Esophagus (tissue), 2 donors: ENCODE measurements at regions not wholly inside any gene's neighbourhood (a gene's known extent, or its start where the extent isn't known, plus 50 kb on each side); places are given as distances from the start of the nearest gene placed in this dataset.
"Not testable (repeated sequence)": the region's sequence is repeated elsewhere in the genome, so short reads cannot be mapped to it uniquely, and the experiment has no call there.

Experiments used
- H3K27ac ChIP-seq, 2 donors: one replicate each; pipeline ENCODE4 v1.5.1; 2013; ENCODE audit warnings: low read depth in 2 of 2, mild to moderate bottlenecking in 2 of 2, inconsistent platforms in 1 of 2, low read length in 1 of 2, moderate library complexity in 1 of 2
- H3K27me3 ChIP-seq, 2 donors: one replicate each; pipeline ENCODE4 v1.6.1; 2013; ENCODE audit warnings: low read length in 2 of 2, control low read depth in 1 of 2, mild to moderate bottlenecking in 1 of 2; ENCODE audit not compliant: insufficient read depth in 2 of 2, control insufficient read depth in 1 of 2
- H3K36me3 ChIP-seq, 2 donors: one replicate each; pipeline ENCODE4 v1.6.1; 2013; ENCODE audit warnings: low read length in 1 of 2; ENCODE audit not compliant: control insufficient read depth in 2 of 2, insufficient read depth in 2 of 2
- H3K4me1 ChIP-seq, 2 donors: one replicate each; pipeline ENCODE4 v1.6.1; 2013; ENCODE audit warnings: low read length in 1 of 2; ENCODE audit not compliant: control insufficient read depth in 2 of 2, insufficient read depth in 2 of 2
- H3K4me3 ChIP-seq, 2 donors: one replicate each; pipeline ENCODE4 v1.5.1; 2013; ENCODE audit warnings: low read length in 2 of 2, mild to moderate bottlenecking in 2 of 2, low read depth in 1 of 2, moderate library complexity in 1 of 2
- H3K9me3 ChIP-seq, 2 donors: one replicate each; pipeline ENCODE4 v1.6.1; 2013; ENCODE audit warnings: mild to moderate bottlenecking in 2 of 2, low read depth in 1 of 2, low read length in 1 of 2, moderate library complexity in 1 of 2; ENCODE audit not compliant: control insufficient read depth in 2 of 2, insufficient read depth in 1 of 2
- WGBS, 2 donors: extraction: QIAGEN DNeasy Blood & Tissue Kit; methylation state at CpG; one replicate each; pipeline ENCODE4 v1.1.7; 2013; 5-methylcytosine and 5-hydroxymethylcytosine counted together
- donor health status: healthy with polysubstance abuse.
- donor health status: Bipolar disorder and iron deficiency.

DNA sequence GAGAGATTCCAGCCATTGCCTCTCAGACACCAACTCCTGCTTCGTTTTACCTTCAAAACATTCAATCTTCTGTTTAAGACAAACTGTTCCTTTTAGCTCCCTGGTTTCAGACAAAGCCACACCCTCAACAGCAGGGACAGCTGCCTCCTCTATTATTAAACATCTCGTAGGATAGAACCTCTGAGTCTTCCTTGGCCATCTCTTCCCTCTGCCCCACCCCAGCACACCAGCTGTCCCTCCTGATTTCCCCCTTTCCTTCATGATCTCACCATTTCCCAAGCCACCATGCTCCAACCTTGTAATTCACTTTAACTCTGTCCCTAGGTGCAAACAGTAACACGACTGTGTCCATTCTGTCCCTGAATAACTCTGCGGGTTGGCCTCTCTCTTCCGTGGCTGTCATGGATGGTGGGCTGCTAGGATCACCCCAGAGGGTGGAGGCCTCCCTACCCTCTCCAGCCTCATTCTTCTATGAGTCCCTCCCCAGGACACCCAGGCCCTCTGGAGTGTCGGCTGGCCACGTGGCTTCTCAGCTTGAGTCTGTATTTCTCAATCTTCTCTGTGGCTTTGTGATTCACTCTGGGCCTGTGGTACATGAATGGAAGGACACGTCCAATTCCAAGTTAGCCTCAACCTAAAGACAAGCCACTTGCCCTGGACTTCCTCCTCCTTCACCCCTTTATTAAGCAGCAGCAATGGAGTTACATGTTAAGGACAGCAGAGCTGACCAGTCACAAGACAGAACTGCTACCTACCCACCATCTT is 349.9 kb downstream of the FBXW7 start:
- Histone ChIP-seq H3K4me3 (no peak overlapping the region), H3K9me3 (no peaks in the 10 kb centered on the region), H3K36me3 (no peaks in the 10 kb centered on the region), H3K4me1 (no peaks in the 10 kb centered on the region), H3K27me3 (no peaks in the 10 kb centered on the region), H3K27ac (no peak overlapping the region)
- 85 to 88% methylated on average over 8 of the region's 8 CpGs for WGBS, 2 donors

DNA sequence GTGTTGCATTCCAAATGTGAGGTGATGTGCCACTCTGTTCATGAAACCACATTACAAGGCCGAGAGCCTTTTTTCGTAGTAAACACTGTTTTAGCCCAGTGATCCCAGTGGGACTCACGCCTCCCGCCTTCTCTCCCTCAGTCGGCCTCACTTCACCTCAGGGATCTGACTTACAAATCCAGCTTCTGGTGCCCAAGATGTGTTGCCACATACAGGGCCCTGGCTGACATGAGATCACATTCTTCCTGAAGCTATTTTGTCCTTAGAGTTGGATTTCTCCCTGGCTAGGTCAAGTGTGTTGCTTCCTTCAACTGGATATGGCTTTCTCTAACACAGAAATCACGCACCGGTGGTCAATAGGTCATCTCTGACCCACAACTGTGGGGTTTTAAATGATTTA is 354.7 kb downstream of the FBXW7 start:
- no peaks in the 10 kb centered on the region for H3K27me3 ChIP-seq
- no peaks in the 10 kb centered on the region for H3K9me3 ChIP-seq
- no peaks in the 10 kb centered on the region for H3K4me1 ChIP-seq
- WGBS, 2 donors, result 90 to 93% methylated on average over 7 of the region's 7 CpGs
- no peaks in the 10 kb centered on the region for H3K36me3 ChIP-seq
- H3K4me3 ChIP-seq, result no peak overlapping the region
- no peak overlapping the region for H3K27ac ChIP-seq

DNA sequence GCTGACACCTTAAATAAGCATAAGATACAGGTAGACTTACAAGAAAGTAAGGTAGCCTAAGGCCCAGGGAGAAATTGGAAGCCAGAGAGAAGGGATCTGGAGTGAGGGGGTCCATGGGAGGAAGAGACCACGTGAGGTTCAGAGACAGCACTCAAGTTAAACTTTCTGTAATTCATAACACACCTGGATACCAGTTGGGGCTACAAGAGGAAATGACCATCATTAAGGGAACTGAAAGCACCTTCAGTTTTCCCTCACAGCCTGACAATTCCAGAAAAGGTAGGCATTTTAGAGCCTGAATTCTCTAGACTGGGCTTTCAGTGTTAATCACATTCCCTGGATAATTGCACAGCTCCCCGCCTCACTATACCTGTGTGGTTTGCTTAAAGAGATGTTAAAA is 355.5 kb downstream of the FBXW7 start:
- Histone ChIP-seq H3K9me3 (no peaks in the 10 kb centered on the region), H3K36me3 (no peaks in the 10 kb centered on the region)

GRCh38 chr4:152177538-152177937 is 358.4 kb downstream of the FBXW7 start:
- not testable (repeated sequence) for H3K36me3 ChIP-seq, H3K4me1 ChIP-seq, H3K4me3 ChIP-seq, H3K9me3 ChIP-seq, H3K27me3 ChIP-seq, H3K27ac ChIP-seq

More for the DNA sequence above, 355.5 kb downstream of the FBXW7 start:
- Histone ChIP-seq H3K4me3 (no peak overlapping the region), H3K27me3 (no peaks in the 10 kb centered on the region), H3K27ac (no peak overlapping the region), H3K4me1 (no peaks in the 10 kb centered on the region)
- 86 to 91% methylated on average over 2 of the region's 2 CpGs for WGBS, 2 donors

- 60 to 78% methylated on average over 3 of the region's 3 CpGs for WGBS, 2 donors
- Histone ChIP-seq H3K36me3 (no peaks in the 10 kb centered on the region), H3K27ac (no peak overlapping the region), H3K4me1 (no peaks in the 10 kb centered on the region), H3K4me3 (no peak overlapping the region), H3K27me3 (no peaks in the 10 kb centered on the region), H3K9me3 (no peaks in the 10 kb centered on the region)
Observed at GRCh38 chr4:152176627-152177214, 359.2 kb downstream of the FBXW7 start.

GRCh38 chr4:152175586-152175985 is 360.3 kb downstream of the FBXW7 start:
- Histone ChIP-seq H3K4me3 (no peak overlapping the region), H3K9me3 (no peaks in the 10 kb centered on the region), H3K27me3 (no peaks in the 10 kb centered on the region), H3K4me1 (no peaks in the 10 kb centered on the region), H3K36me3 (no peaks in the 10 kb centered on the region), H3K27ac (no peak overlapping the region)
- WGBS, 2 donors, result 92% methylated on average over 2 of the region's 2 CpGs

GRCh38 chr4:152172146-152172545 is 363.7 kb downstream of the FBXW7 start:
- H3K4me1 ChIP-seq, result no peaks in the 10 kb centered on the region
- H3K27ac ChIP-seq, result no peak overlapping the region
- no peaks in the 10 kb centered on the region for H3K27me3 ChIP-seq
- 44 to 49% methylated on average over 6 of the region's 6 CpGs for WGBS, 2 donors
- no peak overlapping the region for H3K4me3 ChIP-seq
- H3K9me3 ChIP-seq, result no peaks in the 10 kb centered on the region
- no peaks in the 10 kb centered on the region for H3K36me3 ChIP-seq

DNA sequence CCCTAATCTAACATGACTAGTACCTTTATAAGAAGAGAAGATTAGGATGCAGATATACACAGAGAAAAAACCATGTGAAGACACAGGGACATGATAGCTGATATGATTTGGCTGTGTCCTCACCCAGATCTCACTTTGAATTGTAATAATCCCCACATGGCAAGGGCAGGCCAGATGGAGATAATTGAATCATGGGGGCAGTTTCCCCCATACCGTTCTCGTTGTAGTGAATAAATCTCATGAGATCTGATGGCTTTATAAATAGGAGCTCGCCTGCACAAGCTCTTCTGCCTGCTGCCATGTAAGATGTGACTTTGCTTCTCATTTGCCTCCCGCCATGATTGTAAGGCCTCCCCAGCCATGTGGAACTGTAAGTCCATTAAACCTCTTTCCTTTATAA is 364.3 kb downstream of the FBXW7 start:
- Histone ChIP-seq H3K9me3 (no peaks in the 10 kb centered on the region), H3K4me1 (no peaks in the 10 kb centered on the region), H3K27me3 (no peaks in the 10 kb centered on the region), H3K27ac (no peak overlapping the region), H3K36me3 (no peaks in the 10 kb centered on the region), H3K4me3 (no peak overlapping the region)
- WGBS, 2 donors, result 74 to 95% methylated on average over 4 of the region's 4 CpGs

DNA sequence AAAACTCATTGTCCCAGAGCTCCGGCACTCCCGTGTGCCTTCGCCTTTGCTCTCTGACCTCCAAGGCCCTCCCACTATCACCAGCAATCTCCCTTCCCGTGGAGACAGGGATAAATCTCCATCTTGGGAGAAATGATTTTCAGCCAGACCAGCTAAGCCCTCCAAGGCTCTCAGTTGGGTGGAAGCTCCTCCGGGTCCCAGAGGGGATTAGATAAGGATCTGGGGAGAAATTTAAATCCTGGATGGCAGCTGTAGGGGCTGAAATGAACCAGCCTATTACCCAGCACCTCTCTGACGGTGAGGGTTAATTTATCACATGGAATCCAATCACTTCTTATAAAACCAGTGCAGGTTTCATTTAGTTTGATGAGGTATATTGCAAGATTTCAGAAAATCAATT is 366.2 kb downstream of the FBXW7 start:
- H3K9me3 ChIP-seq, result no peaks in the 10 kb centered on the region
- H3K27ac ChIP-seq, result no peak overlapping the region
- no peak overlapping the region for H3K4me3 ChIP-seq
- H3K4me1 ChIP-seq, result no peaks in the 10 kb centered on the region
- 58 to 73% methylated on average over 6 of the region's 6 CpGs for WGBS, 2 donors
- no peaks in the 10 kb centered on the region for H3K27me3 ChIP-seq
- H3K36me3 ChIP-seq, result no peaks in the 10 kb centered on the region

DNA sequence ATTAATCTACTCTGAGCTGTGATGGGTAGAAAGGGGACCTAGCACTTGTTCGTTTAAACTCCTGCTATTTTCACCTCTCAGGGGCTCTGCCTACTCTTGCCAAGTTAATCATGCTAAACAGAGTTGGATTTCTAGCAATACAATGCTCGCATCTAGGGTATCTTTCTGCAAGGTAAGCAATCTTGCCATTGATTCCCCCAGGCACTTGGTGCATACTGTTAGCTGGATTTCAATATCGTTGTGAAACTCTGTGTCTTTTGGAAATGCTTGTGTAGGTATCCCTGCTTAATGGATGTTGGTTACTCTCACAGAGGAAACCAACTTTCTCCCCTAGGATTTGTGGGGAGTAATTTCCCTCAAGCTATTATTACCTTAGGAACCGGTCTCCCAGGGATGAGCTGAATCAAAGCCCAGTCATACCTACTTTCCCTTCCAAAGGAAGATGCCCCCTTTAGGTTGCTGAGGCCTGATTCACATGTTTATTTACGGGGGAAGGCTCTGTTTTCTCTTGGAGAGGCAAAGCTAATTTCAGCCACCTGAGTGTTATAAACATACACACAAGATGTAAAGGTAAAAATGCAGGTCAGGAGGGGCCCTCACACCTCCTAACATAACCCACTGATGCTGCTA is 366.8 kb downstream of the FBXW7 start:
- Histone ChIP-seq H3K4me3 (no peak overlapping the region), H3K27ac (no peak overlapping the region), H3K9me3 (no peaks in the 10 kb centered on the region), H3K36me3 (no peaks in the 10 kb centered on the region), H3K27me3 (no peaks in the 10 kb centered on the region), H3K4me1 (no peaks in the 10 kb centered on the region)
- 62 to 68% methylated on average over 5 of the region's 5 CpGs for WGBS, 2 donors
